ENCODE measurements at regions not wholly inside any gene's neighbourhood (a gene's known extent, or its start where the extent isn't known, plus 50 kb on each side); places are given as distances from the start of the nearest gene placed in this dataset.

GRCh38 chr18:44514106-44514505 is 166.6 kb upstream of the SETBP1 start:
- TF ChIP-seq CTCF (IDR thresholded peaks at IDR 0.05) (no peak), ZFX (IDR thresholded peaks at IDR 0.05; ENCODE audit: borderline replicate concordance) (no peak)
